ENCODE measurements at regions not wholly inside any gene's neighbourhood (a gene's known extent, or its start where the extent isn't known, plus 50 kb on each side); places are given as distances from the start of the nearest gene placed in this dataset.

DNA sequence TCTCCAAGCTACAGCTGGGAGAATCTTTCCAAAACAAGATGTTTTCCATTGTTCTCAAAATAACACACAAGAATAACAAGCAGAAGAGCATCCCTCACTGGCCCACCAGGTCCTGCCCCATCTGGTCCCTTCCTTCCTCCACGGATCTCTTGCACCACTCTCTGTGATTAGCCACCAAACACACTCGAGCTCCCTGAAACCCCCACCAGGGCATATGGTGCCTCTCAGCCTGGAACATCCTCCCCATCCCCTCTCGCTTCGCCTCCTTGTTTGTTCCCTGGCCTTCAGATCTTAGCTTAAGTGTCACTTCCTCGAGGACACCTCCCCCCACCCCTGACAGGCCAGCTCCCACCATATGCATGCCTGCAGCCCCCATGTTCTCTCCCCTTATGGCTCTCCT is 496.6 kb upstream of the PROK2 start:
- H2AFZ ChIP-seq (ENCODE audit: low read depth) = no peak overlapping the region
- no peaks in the 10 kb centered on the region for H3K27me3 ChIP-seq (ENCODE audit: insufficient read depth, low read depth)
- TF ChIP-seq, protein P1, sequence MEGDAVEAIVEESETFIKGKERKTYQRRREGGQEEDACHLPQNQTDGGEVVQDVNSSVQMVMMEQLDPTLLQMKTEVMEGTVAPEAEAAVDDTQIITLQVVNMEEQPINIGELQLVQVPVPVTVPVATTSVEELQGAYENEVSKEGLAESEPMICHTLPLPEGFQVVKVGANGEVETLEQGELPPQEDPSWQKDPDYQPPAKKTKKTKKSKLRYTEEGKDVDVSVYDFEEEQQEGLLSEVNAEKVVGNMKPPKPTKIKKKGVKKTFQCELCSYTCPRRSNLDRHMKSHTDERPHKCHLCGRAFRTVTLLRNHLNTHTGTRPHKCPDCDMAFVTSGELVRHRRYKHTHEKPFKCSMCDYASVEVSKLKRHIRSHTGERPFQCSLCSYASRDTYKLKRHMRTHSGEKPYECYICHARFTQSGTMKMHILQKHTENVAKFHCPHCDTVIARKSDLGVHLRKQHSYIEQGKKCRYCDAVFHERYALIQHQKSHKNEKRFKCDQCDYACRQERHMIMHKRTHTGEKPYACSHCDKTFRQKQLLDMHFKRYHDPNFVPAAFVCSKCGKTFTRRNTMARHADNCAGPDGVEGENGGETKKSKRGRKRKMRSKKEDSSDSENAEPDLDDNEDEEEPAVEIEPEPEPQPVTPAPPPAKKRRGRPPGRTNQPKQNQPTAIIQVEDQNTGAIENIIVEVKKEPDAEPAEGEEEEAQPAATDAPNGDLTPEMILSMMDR (conservative IDR thresholded peaks at IDR 0.05; ENCODE audit: low read depth, low read length) = no peak

DNA sequence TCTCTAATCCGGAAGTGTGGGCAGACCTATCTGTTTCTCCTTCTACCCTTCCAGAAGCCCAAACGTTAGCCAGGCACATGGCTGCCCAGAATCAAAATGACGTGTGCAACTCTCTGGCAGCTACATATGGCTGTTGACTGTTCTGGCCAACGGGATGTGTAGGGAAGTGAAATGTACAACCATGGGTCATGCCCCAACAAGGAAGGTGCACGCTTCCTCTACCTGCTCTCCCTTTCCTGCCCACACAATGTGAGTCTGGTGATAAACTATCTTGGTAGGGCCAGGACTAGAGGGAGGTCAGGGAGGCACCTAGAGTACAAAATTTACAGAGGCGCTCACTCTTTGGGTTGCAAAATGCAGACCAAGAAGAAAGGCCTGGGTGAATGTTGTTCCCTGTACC is 495.9 kb upstream of the PROK2 start:
- H3K4me2 ChIP-seq = no peak overlapping the region
- H3K9ac ChIP-seq = no peak overlapping the region
- no peaks in the 10 kb centered on the region for H4K20me1 ChIP-seq (ENCODE audit: insufficient read depth)
- TF ChIP-seq, protein P1 (conservative IDR thresholded peaks at IDR 0.05; ENCODE audit: low read depth, low read length) = no peak
- no peaks in the 10 kb centered on the region for H3K4me1 ChIP-seq (ENCODE audit: low read depth, poor library complexity, severe bottlenecking)
- H3K79me2 ChIP-seq (ENCODE audit: insufficient read depth, low read depth) = no peaks in the 10 kb centered on the region
- no peaks in the 10 kb centered on the region for H3K36me3 ChIP-seq (ENCODE audit: insufficient read depth)
- no peak overlapping the region for H3K4me3 ChIP-seq (IDR thresholded peaks at IDR 0.05; ENCODE audit: insufficient read depth, low read depth, low read length)
- H3K27ac ChIP-seq = no peak overlapping the region
- no peaks in the 10 kb centered on the region for H3K27me3 ChIP-seq (ENCODE audit: insufficient read depth, low read depth)
- no peak overlapping the region for H2AFZ ChIP-seq (ENCODE audit: low read depth)

More for the DNA sequence above, 496.6 kb upstream of the PROK2 start:
- no peaks in the 10 kb centered on the region for H3K79me2 ChIP-seq (ENCODE audit: insufficient read depth, low read depth)
- H3K27ac ChIP-seq = no peak overlapping the region
- no peak overlapping the region for H3K9ac ChIP-seq
- no peak overlapping the region for H3K4me2 ChIP-seq
- H3K4me1 ChIP-seq (ENCODE audit: low read depth, poor library complexity, severe bottlenecking) = no peaks in the 10 kb centered on the region
- no peak overlapping the region for H3K4me3 ChIP-seq (IDR thresholded peaks at IDR 0.05; ENCODE audit: insufficient read depth, low read depth, low read length)
- H3K36me3 ChIP-seq (ENCODE audit: insufficient read depth) = no peaks in the 10 kb centered on the region
- no peaks in the 10 kb centered on the region for H4K20me1 ChIP-seq (ENCODE audit: insufficient read depth)

DNA sequence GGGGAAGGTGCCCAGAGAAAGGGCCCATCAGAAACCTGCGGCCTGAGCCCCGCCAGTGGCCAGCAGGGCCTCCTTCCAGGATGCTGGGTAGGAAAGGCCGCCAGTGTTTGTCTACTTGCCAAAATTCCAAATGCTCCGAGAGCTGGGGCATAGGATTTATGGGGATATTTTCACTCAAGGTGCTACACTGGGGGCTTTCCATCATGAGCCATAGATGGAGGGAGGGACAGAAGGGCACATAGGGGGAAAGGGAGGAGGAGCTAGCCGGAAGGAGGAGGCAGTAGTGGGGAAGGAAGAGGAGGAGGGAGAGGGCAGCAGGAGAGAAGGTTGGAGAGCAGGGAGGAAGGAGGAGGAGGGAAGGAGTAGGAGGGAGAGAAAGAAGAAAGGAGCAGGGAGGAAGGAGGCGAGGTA is 494.7 kb upstream of the PROK2 start:
- H3K79me2 ChIP-seq (ENCODE audit: insufficient read depth, low read depth) = no peaks in the 10 kb centered on the region
- H3K36me3 ChIP-seq (ENCODE audit: insufficient read depth) = no peaks in the 10 kb centered on the region
- no peak overlapping the region for H3K9ac ChIP-seq
- no peaks in the 10 kb centered on the region for H3K27me3 ChIP-seq (ENCODE audit: insufficient read depth, low read depth)
- no peak overlapping the region for H2AFZ ChIP-seq (ENCODE audit: low read depth)
- no peak overlapping the region for H3K27ac ChIP-seq
- no peak overlapping the region for H3K4me3 ChIP-seq (IDR thresholded peaks at IDR 0.05; ENCODE audit: insufficient read depth, low read depth, low read length)
- no peak overlapping the region for H3K4me2 ChIP-seq
- TF ChIP-seq, protein P1 (conservative IDR thresholded peaks at IDR 0.05; ENCODE audit: low read depth, low read length) = no peak
- H3K4me1 ChIP-seq (ENCODE audit: low read depth, poor library complexity, severe bottlenecking) = peaks cover 4% of the 10 kb centered on the region
- no peaks in the 10 kb centered on the region for H4K20me1 ChIP-seq (ENCODE audit: insufficient read depth)

DNA sequence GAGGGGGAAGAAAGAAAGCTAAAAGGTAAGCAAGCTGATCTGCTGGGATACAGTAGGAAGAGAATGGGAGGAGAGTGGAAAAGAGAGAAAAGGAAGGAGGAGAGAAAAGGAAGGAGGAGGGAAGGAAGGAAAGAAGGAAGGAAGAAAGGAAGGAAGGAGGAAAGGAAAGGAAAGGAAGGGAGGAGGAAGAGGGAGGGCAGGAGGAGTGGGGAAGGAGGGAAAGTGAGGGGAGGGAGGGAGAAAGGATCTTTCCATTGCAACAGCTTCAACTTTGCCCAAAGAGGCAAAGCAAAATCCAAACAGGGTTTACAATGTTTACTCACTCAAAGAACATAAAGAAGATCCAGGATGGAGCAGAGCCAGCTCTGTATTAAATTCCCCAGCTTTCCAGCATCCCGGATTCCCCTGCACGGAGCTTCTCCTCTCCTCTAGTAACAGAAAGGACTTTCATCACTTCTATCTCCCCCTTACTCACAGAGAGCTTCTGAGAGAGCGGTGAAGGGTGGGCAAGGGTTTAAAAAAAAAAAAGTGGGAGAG is 494.2 kb upstream of the PROK2 start:
- no peaks in the 10 kb centered on the region for H3K27me3 ChIP-seq (ENCODE audit: insufficient read depth, low read depth)
- H2AFZ ChIP-seq (ENCODE audit: low read depth) = no peak overlapping the region
- H4K20me1 ChIP-seq (ENCODE audit: insufficient read depth) = no peaks in the 10 kb centered on the region
- H3K4me2 ChIP-seq = no peak overlapping the region
- H3K27ac ChIP-seq = no peak overlapping the region
- TF ChIP-seq, protein P1 (conservative IDR thresholded peaks at IDR 0.05; ENCODE audit: low read depth, low read length) = no peak
- H3K79me2 ChIP-seq (ENCODE audit: insufficient read depth, low read depth) = no peaks in the 10 kb centered on the region
- H3K36me3 ChIP-seq (ENCODE audit: insufficient read depth) = no peaks in the 10 kb centered on the region
- no peak overlapping the region for H3K4me3 ChIP-seq (IDR thresholded peaks at IDR 0.05; ENCODE audit: insufficient read depth, low read depth, low read length)
- H3K9ac ChIP-seq = no peak overlapping the region
- peaks cover 9% of the 10 kb centered on the region for H3K4me1 ChIP-seq (ENCODE audit: low read depth, poor library complexity, severe bottlenecking)
